ENCODE measurements at regions not wholly inside any gene's neighbourhood (a gene's known extent, or its start where the extent isn't known, plus 50 kb on each side); places are given as distances from the start of the nearest gene placed in this dataset.

DNA sequence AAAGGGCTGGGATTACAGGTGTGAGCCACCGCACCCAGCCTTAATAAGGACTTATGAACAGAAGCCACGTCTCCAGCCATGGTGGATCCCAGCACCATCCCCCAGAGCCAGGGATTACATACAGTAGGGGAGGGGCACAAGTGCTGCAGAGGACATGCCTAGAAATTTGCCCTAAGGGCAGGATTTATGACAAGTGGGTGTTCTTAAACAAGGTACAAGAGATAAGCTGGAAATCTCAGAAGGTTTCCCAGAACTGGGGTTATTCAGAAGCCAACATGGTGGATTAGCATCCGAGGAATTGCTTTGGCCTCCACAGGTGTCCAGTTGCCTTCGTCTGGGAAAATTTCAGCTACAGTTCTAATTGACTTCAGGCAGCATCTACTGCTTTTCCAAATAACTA lies 114.4 kb upstream of the EGLN3 start:
- Histone ChIP-seq H3K4me3 (no peak overlapping the region), H3K4me2 (ENCODE audit: insufficient read depth, low read length) (no peak overlapping the region), H3K4me1 (replicated peaks in 1 of 2; ENCODE audit: control insufficient read depth in 2 of 2, insufficient read depth in 2 of 2, low read length in 2 of 2) (peaks cover 6 to 22% of the 10 kb centered on the region in 2 experiments; a peak in 4 of 5 replicates), H2AFZ (ENCODE audit: low read depth, low read length) (no peak overlapping the region), H3K9me1 (ENCODE audit: control insufficient read depth, insufficient read depth, low read length) (no peaks in the 10 kb centered on the region), H3K9me3 (replicated peaks; ENCODE audit: control insufficient read depth, insufficient read depth, low read depth, low read length) (0 out of 2 replicates have a peak, but pooled peaks cover 3% of the 10 kb centered on the region), H3K36me3 (ENCODE audit: control insufficient read depth, insufficient read depth, low read length) (no peaks in the 10 kb centered on the region), H3K9ac (ENCODE audit: insufficient read depth in 1 of 2, low read depth in 2 of 2, low read length in 2 of 2) (no peak overlapping the region), H3K79me2 (ENCODE audit: control insufficient read depth, insufficient read depth, low read length) (no peaks in the 10 kb centered on the region), H3K27me3 (ENCODE audit: control insufficient read depth in 2 of 2, insufficient read depth in 2 of 2, low read length in 2 of 2) (no peaks in the 10 kb centered on the region), H4K20me1 (replicated peaks; ENCODE audit: control insufficient read depth, insufficient read depth, low read length) (no peaks in the 10 kb centered on the region), H3K27ac (ENCODE audit: extremely low read depth, low read depth, low read length) (no peak overlapping the region)
- intact Hi-C loops (cut with micrococcal nuclease) = no loop called here
- no TSS peak for BruUV-seq (replicated peaks)
- WGBS (ENCODE audit: insufficient coverage, low coverage, missing lambda C conversion rate) = 14% methylated on average over 3 of the region's 4 CpGs
- TF ChIP-seq CBFA2T2 (conservative IDR thresholded peaks at IDR 0.05) (peak; percentile 25; the same call in 1 of the 2 replicates), HNRNPL (IDR thresholded peaks at IDR 0.05; ENCODE audit: low read depth, low read length) (no peak), FOXA1 (IDR thresholded peaks at IDR 0.05; ENCODE audit: borderline replicate concordance) (no peak), SNRNP70 (optimal IDR thresholded peaks at IDR 0.05; ENCODE audit: low read depth, low read length) (no peak), ASH1L (IDR thresholded peaks at IDR 0.05; ENCODE audit: borderline replicate concordance, low read depth, partially characterized antibody) (no peak), CBFA2T3 (IDR thresholded peaks at IDR 0.05) (peak; percentile 59), EGR1 (conservative IDR thresholded peaks at IDR 0.05) (peak; percentile 34; the same call in 1 of the 2 replicates), ETS2 (tag; IDR thresholded peaks at IDR 0.05; ENCODE audit: borderline replicate concordance, poor library complexity, severe bottlenecking) (no peak), MEIS2 (IDR thresholded peaks at IDR 0.05; ENCODE audit: partially characterized antibody) (peak; percentile 47), KDM1A (IDR thresholded peaks at IDR 0.05) (peak; percentile 79 to 83; a peak in 3 of 4 replicates), TCF3 (CRISPR knock-in tag; IDR thresholded peaks at IDR 0.05) (peak; percentile 34; the same call in 1 of the 2 replicates), HDAC1 (IDR thresholded peaks at IDR 0.05) (peak in 1 of 2 experiments; percentile 30; a peak in 1 of 4 replicates), STAT5A (IDR thresholded peaks at IDR 0.05; ENCODE audit: borderline replicate concordance, low read length) (peak; percentile 47), SREBF2 (CRISPR knock-in tag; IDR thresholded peaks at IDR 0.05) (no peak)
- CTCF ChIA-PET (ENCODE audit: low intra/inter-chr PET ratio) = no interaction called here
- no peak for DNase-seq (ENCODE audit: extremely low read depth in 1 of 4, low spot score in 3 of 4)
- no peak for ATAC-seq
- in situ Hi-C loops (cut with MboI) = no loop called here
- FAIRE-seq = no peak
- POLR2A ChIA-PET = no interaction called here

All from K562 (cell line).